ENCODE measurements at regions not wholly inside any gene's neighbourhood (a gene's known extent, or its start where the extent isn't known, plus 50 kb on each side); places are given as distances from the start of the nearest gene placed in this dataset.

DNA sequence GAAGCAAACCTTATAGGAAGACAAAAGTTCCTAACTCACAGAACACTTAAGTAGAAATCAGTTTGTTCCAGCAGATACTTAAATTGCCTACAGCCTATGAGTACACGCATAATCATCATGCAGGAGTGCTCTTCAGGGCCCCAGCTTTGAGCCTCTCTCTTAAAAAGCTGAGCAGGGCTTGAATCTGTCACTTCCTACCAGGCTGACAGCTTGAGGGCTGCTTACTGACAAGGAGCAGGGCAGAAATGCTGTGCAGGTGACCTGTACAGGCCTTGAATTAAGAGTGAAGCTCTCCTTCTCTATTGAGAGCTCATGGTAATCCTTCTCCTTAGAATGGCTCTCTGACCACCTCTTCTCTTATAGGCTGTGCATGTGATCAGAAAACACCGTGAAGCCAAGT, 66.5 kb upstream of the MAST4 start:
- H3K36me3 ChIP-seq (ENCODE audit: insufficient read depth, low read length), result no peaks in the 10 kb centered on the region
- no peaks in the 10 kb centered on the region for H4K20me1 ChIP-seq (ENCODE audit: insufficient read depth, low read length)
- H3K4me2 ChIP-seq (ENCODE audit: low read length), result no peak overlapping the region
- no peaks in the 10 kb centered on the region for H3F3A ChIP-seq (ENCODE audit: insufficient read depth, low read length)
- no peak overlapping the region for H3K27ac ChIP-seq (ENCODE audit: low read depth, low read length, poor library complexity, severe bottlenecking)
- H2AFZ ChIP-seq (ENCODE audit: low read length), result no peak overlapping the region
- H3K9ac ChIP-seq (ENCODE audit: low read length), result no peak overlapping the region
- no peaks in the 10 kb centered on the region for H3K9me2 ChIP-seq (ENCODE audit: low read depth, low read length)
- no peaks in the 10 kb centered on the region for H3K4me1 ChIP-seq (ENCODE audit: insufficient read depth, low read length, severe bottlenecking)
- no peak for TF ChIP-seq CTCF (IDR thresholded peaks at IDR 0.05; ENCODE audit: low read length)
- no peak for TF ChIP-seq EZH2 (IDR thresholded peaks at IDR 0.05; ENCODE audit: borderline replicate concordance, low read length)
- no peaks in the 10 kb centered on the region for H3K27me3 ChIP-seq (ENCODE audit: insufficient read depth, low read length)
- no peaks in the 10 kb centered on the region for H3K79me2 ChIP-seq (ENCODE audit: insufficient read depth, low read length)
- H3K9me3 ChIP-seq (ENCODE audit: low read length), result no peaks in the 10 kb centered on the region
- no peak overlapping the region for H3K4me3 ChIP-seq (ENCODE audit: low read depth, low read length, poor library complexity, severe bottlenecking)

DNA sequence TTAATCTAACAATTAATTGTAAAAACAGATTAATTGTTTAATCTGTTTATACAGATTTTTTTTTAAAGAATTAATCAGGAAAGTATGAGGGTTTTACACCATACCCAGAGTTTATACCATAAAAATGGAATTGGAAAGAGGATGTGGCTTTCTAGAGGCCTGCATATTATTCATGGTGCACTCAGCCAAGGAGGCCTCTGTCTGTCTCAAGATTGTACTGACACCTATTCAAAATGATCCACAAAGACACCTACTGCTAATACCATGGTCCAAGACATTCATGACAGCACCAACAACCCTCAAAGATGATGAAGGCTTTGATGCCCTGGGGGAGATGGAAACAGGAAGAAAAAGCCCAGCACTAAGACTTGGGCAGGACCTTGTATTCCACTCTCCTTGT, 58.1 kb upstream of the MAST4 start:
- Histone ChIP-seq H3F3A (ENCODE audit: insufficient read depth, low read length) (no peaks in the 10 kb centered on the region), H3K27ac (ENCODE audit: low read depth, low read length, poor library complexity, severe bottlenecking) (no peak overlapping the region), H3K4me1 (ENCODE audit: insufficient read depth, low read length, severe bottlenecking) (no peaks in the 10 kb centered on the region), H3K79me2 (ENCODE audit: insufficient read depth, low read length) (no peaks in the 10 kb centered on the region), H3K9ac (ENCODE audit: low read length) (no peak overlapping the region), H3K9me2 (ENCODE audit: low read depth, low read length) (no peaks in the 10 kb centered on the region), H3K9me3 (ENCODE audit: low read length) (no peaks in the 10 kb centered on the region), H4K20me1 (ENCODE audit: insufficient read depth, low read length) (no peaks in the 10 kb centered on the region), H3K4me2 (ENCODE audit: low read length) (no peak overlapping the region), H3K36me3 (ENCODE audit: insufficient read depth, low read length) (no peaks in the 10 kb centered on the region), H3K27me3 (ENCODE audit: insufficient read depth, low read length) (no peaks in the 10 kb centered on the region), H3K4me3 (ENCODE audit: low read depth, low read length, poor library complexity, severe bottlenecking) (no peak overlapping the region), H2AFZ (ENCODE audit: low read length) (no peak overlapping the region)
- TF ChIP-seq EZH2 (IDR thresholded peaks at IDR 0.05; ENCODE audit: borderline replicate concordance, low read length), result no peak
- TF ChIP-seq CTCF (IDR thresholded peaks at IDR 0.05; ENCODE audit: low read length), result no peak

DNA sequence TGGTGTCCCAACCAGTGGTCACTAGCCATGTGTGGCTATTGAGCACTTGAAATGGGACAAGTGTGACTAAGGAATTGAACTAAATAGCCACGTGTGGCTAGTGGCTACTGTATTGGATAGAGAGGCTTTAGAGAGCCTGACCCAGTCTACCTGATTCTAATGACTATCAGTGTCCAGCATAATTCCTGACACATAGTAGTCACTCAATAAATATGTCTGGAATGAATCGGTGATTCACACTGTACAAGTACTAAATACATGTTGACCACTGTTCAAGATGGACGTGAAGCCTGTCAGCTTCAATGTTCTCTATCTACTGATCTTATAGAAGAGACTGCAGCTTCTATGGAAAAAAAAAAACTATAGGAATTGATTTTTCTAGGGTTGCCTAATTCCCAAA, 57.7 kb upstream of the MAST4 start:
- Histone ChIP-seq H3K9ac (ENCODE audit: low read length) (no peak overlapping the region), H3K27me3 (ENCODE audit: insufficient read depth, low read length) (no peaks in the 10 kb centered on the region), H3K79me2 (ENCODE audit: insufficient read depth, low read length) (no peaks in the 10 kb centered on the region), H3K9me2 (ENCODE audit: low read depth, low read length) (no peaks in the 10 kb centered on the region), H4K20me1 (ENCODE audit: insufficient read depth, low read length) (no peaks in the 10 kb centered on the region), H3K4me1 (ENCODE audit: insufficient read depth, low read length, severe bottlenecking) (no peaks in the 10 kb centered on the region), H2AFZ (ENCODE audit: low read length) (no peak overlapping the region), H3K36me3 (ENCODE audit: insufficient read depth, low read length) (no peaks in the 10 kb centered on the region), H3K27ac (ENCODE audit: low read depth, low read length, poor library complexity, severe bottlenecking) (no peak overlapping the region), H3F3A (ENCODE audit: insufficient read depth, low read length) (no peaks in the 10 kb centered on the region), H3K9me3 (ENCODE audit: low read length) (no peaks in the 10 kb centered on the region), H3K4me2 (ENCODE audit: low read length) (no peak overlapping the region), H3K4me3 (ENCODE audit: low read depth, low read length, poor library complexity, severe bottlenecking) (no peak overlapping the region)
- TF ChIP-seq EZH2 (IDR thresholded peaks at IDR 0.05; ENCODE audit: borderline replicate concordance, low read length) (no peak), CTCF (IDR thresholded peaks at IDR 0.05; ENCODE audit: low read length) (no peak)
